ENCODE measurements at regions not wholly inside any gene's neighbourhood (a gene's known extent, or its start where the extent isn't known, plus 50 kb on each side); places are given as distances from the start of the nearest gene placed in this dataset.

- CTCF ChIA-PET: no interaction called here
These were observed 254.8 kb upstream of the PITRM1 start for GRCh38 chr10:3427347-3427746.

GRCh38 chr10:3426190-3426845 lies 253.7 kb upstream of the PITRM1 start:
- POLR2A ChIA-PET: interaction anchor here (1.3 kb wide), 1 partner anchor 26 kb away, joined by 3 read pairs; no protein-coding TSS in a partner anchor
- Histone ChIP-seq H3K9me3 (ENCODE audit: control insufficient read depth, insufficient read depth, low read length) (peaks cover 5% of the 10 kb centered on the region; the same call in 1 of the 2 replicates), H3K27ac (ENCODE audit: low read depth, low read length) (peak overlapping the region; percentile 63), H3K4me3 (ENCODE audit: low read depth, low read length) (no peak overlapping the region), H3K27me3 (ENCODE audit: control insufficient read depth, insufficient read depth, low read length) (no peaks in the 10 kb centered on the region)
- CTCF ChIA-PET: no interaction called here
- TF ChIP-seq CTCF (IDR thresholded peaks at IDR 0.05; ENCODE audit: low read depth, low read length): no peak
- peak; percentile 36 for DNase-seq (ENCODE audit: low read depth, low spot score)

More at GRCh38 chr10:3427347-3427746, 254.8 kb upstream of the PITRM1 start:
- Histone ChIP-seq H3K4me3 (ENCODE audit: low read depth, low read length) (no peak overlapping the region), H3K27ac (ENCODE audit: low read depth, low read length) (no peak overlapping the region), H3K27me3 (ENCODE audit: control insufficient read depth, insufficient read depth, low read length) (no peaks in the 10 kb centered on the region), H3K9me3 (ENCODE audit: control insufficient read depth, insufficient read depth, low read length) (peaks cover 5% of the 10 kb centered on the region; the same call in 1 of the 2 replicates)
- DNase-seq (ENCODE audit: low read depth, low spot score): no peak
- TF ChIP-seq CTCF (IDR thresholded peaks at IDR 0.05; ENCODE audit: low read depth, low read length): no peak
- POLR2A ChIA-PET: no interaction called here

GRCh38 chr10:3425716-3426115 lies 253.1 kb upstream of the PITRM1 start:
- H3K27ac ChIP-seq (ENCODE audit: low read depth, low read length): no peak overlapping the region
- POLR2A ChIA-PET: interaction anchor here (1.3 kb wide), 1 partner anchor 26 kb away, joined by 3 read pairs; no protein-coding TSS in a partner anchor
- no peak for TF ChIP-seq CTCF (IDR thresholded peaks at IDR 0.05; ENCODE audit: low read depth, low read length)
- CTCF ChIA-PET: no interaction called here
- H3K9me3 ChIP-seq (ENCODE audit: control insufficient read depth, insufficient read depth, low read length): peaks cover 5% of the 10 kb centered on the region; the same call in 1 of the 2 replicates
- no peak overlapping the region for H3K4me3 ChIP-seq (ENCODE audit: low read depth, low read length)
- no peaks in the 10 kb centered on the region for H3K27me3 ChIP-seq (ENCODE audit: control insufficient read depth, insufficient read depth, low read length)
- no peak for DNase-seq (ENCODE audit: low read depth, low spot score)

GRCh38 chr10:3425261-3425660 lies 252.7 kb upstream of the PITRM1 start:
- CTCF ChIA-PET: no interaction called here
- Histone ChIP-seq H3K9me3 (ENCODE audit: control insufficient read depth, insufficient read depth, low read length) (peaks cover 5% of the 10 kb centered on the region; the same call in 1 of the 2 replicates), H3K27me3 (ENCODE audit: control insufficient read depth, insufficient read depth, low read length) (no peaks in the 10 kb centered on the region), H3K27ac (ENCODE audit: low read depth, low read length) (no peak overlapping the region), H3K4me3 (ENCODE audit: low read depth, low read length) (no peak overlapping the region)
- TF ChIP-seq CTCF (IDR thresholded peaks at IDR 0.05; ENCODE audit: low read depth, low read length): no peak
- POLR2A ChIA-PET: no interaction called here
- no peak for DNase-seq (ENCODE audit: low read depth, low spot score)

- H3K4me3 ChIP-seq (ENCODE audit: low read depth, low read length): no peak overlapping the region
- peaks cover 5% of the 10 kb centered on the region; the same call in 1 of the 2 replicates for H3K9me3 ChIP-seq (ENCODE audit: control insufficient read depth, insufficient read depth, low read length)
- no peak for DNase-seq (ENCODE audit: low read depth, low spot score)
- ChIA-PET CTCF (interaction anchor here (0.6 kb wide), 1 partner anchor 38 kb away, joined by 3 read pairs; no protein-coding TSS in a partner anchor), POLR2A (no interaction called here)
- no peak for TF ChIP-seq CTCF (IDR thresholded peaks at IDR 0.05; ENCODE audit: low read depth, low read length)
- H3K27me3 ChIP-seq (ENCODE audit: control insufficient read depth, insufficient read depth, low read length): no peaks in the 10 kb centered on the region
- no peak overlapping the region for H3K27ac ChIP-seq (ENCODE audit: low read depth, low read length)
These were observed 251.7 kb upstream of the PITRM1 start for GRCh38 chr10:3424111-3424851.

All from AG04450 (cell line).